IPS-15b (cell line): ENCODE measurements at regions not wholly inside any gene's neighbourhood (a gene's known extent, or its start where the extent isn't known, plus 50 kb on each side); places are given as distances from the start of the nearest gene placed in this dataset.

Experiments used
- H3K27me3 ChIP-seq: one replicate; pipeline ENCODE4 v1.6.1; 2013; ENCODE audit warnings: low read length; ENCODE audit not compliant: control insufficient read depth, insufficient read depth
- H3K36me3 ChIP-seq: one replicate; pipeline ENCODE4 v1.6.1; 2013; ENCODE audit warnings: low read length; ENCODE audit not compliant: control insufficient read depth, insufficient read depth
- H3K4me1 ChIP-seq: one replicate; pipeline ENCODE4 v1.6.1; 2013; ENCODE audit warnings: mild to moderate bottlenecking, low read length; ENCODE audit not compliant: control insufficient read depth, insufficient read depth
- H3K4me3 ChIP-seq: one replicate; pipeline ENCODE4 v1.5.1; 2013; ENCODE audit warnings: low read depth, low read length
- H3K9ac ChIP-seq: one replicate; pipeline ENCODE4 v1.6.1; 2013; ENCODE audit warnings: low read depth, mild to moderate bottlenecking, low read length
- H3K9me3 ChIP-seq: one replicate; pipeline ENCODE4 v1.6.1; 2013; ENCODE audit warnings: mild to moderate bottlenecking, low read length; ENCODE audit not compliant: control insufficient read depth, insufficient read depth

GRCh38 chr19:31223740-31224534 lies 125.3 kb downstream of the TSHZ3 start:
- Histone ChIP-seq H3K27me3 (no peaks in the 10 kb centered on the region), H3K4me1 (no peaks in the 10 kb centered on the region), H3K4me3 (no peak overlapping the region), H3K36me3 (no peaks in the 10 kb centered on the region), H3K9ac (no peak overlapping the region), H3K9me3 (no peaks in the 10 kb centered on the region)

GRCh38 chr19:31220540-31220939 lies 128.7 kb downstream of the TSHZ3 start:
- Histone ChIP-seq H3K36me3 (no peaks in the 10 kb centered on the region), H3K4me3 (no peak overlapping the region), H3K9me3 (no peaks in the 10 kb centered on the region), H3K27me3 (no peaks in the 10 kb centered on the region), H3K9ac (no peak overlapping the region), H3K4me1 (no peaks in the 10 kb centered on the region)

GRCh38 chr19:31214997-31215396 lies 134.2 kb downstream of the TSHZ3 start:
- Histone ChIP-seq H3K4me3 (no peak overlapping the region), H3K9ac (no peak overlapping the region), H3K27me3 (no peaks in the 10 kb centered on the region), H3K4me1 (no peaks in the 10 kb centered on the region), H3K9me3 (no peaks in the 10 kb centered on the region), H3K36me3 (no peaks in the 10 kb centered on the region)

- Histone ChIP-seq H3K27me3 (no peaks in the 10 kb centered on the region), H3K9ac (no peak overlapping the region), H3K4me1 (no peaks in the 10 kb centered on the region), H3K4me3 (no peak overlapping the region), H3K9me3 (no peaks in the 10 kb centered on the region), H3K36me3 (no peaks in the 10 kb centered on the region)
These were observed 135.2 kb downstream of the TSHZ3 start for GRCh38 chr19:31214086-31214485.

GRCh38 chr19:31211088-31211487 lies 138.1 kb downstream of the TSHZ3 start:
- Histone ChIP-seq H3K36me3 (no peaks in the 10 kb centered on the region), H3K27me3 (no peaks in the 10 kb centered on the region), H3K9ac (no peak overlapping the region), H3K4me1 (no peaks in the 10 kb centered on the region), H3K4me3 (no peak overlapping the region), H3K9me3 (no peaks in the 10 kb centered on the region)

GRCh38 chr19:31205887-31206518 lies 143.2 kb downstream of the TSHZ3 start:
- Histone ChIP-seq H3K4me3 (no peak overlapping the region), H3K27me3 (peaks cover 3% of the 10 kb centered on the region), H3K9ac (no peak overlapping the region), H3K9me3 (no peaks in the 10 kb centered on the region), H3K4me1 (no peaks in the 10 kb centered on the region), H3K36me3 (no peaks in the 10 kb centered on the region)

- no peaks in the 10 kb centered on the region for H3K4me1 ChIP-seq
- no peaks in the 10 kb centered on the region for H3K36me3 ChIP-seq
- peaks cover 3% of the 10 kb centered on the region for H3K27me3 ChIP-seq
- no peaks in the 10 kb centered on the region for H3K9me3 ChIP-seq
- H3K9ac ChIP-seq: no peak overlapping the region
- H3K4me3 ChIP-seq: no peak overlapping the region
These were observed 145.1 kb downstream of the TSHZ3 start for GRCh38 chr19:31204115-31204514.

- Histone ChIP-seq H3K4me1 (peaks cover 2% of the 10 kb centered on the region), H3K9ac (no peak overlapping the region), H3K27me3 (no peaks in the 10 kb centered on the region), H3K4me3 (no peak overlapping the region), H3K9me3 (no peaks in the 10 kb centered on the region), H3K36me3 (no peaks in the 10 kb centered on the region)
These were observed 164.0 kb downstream of the TSHZ3 start for GRCh38 chr19:31185261-31185660.

- Histone ChIP-seq H3K9me3 (no peaks in the 10 kb centered on the region), H3K4me1 (peaks cover 5% of the 10 kb centered on the region)
These were observed 167.7 kb downstream of the TSHZ3 start for GRCh38 chr19:31181535-31181934.

GRCh38 chr19:31180907-31181306 lies 168.3 kb downstream of the TSHZ3 start:
- peaks cover 5% of the 10 kb centered on the region for H3K4me1 ChIP-seq
- no peak overlapping the region for H3K4me3 ChIP-seq
- H3K9me3 ChIP-seq: no peaks in the 10 kb centered on the region
- H3K9ac ChIP-seq: no peak overlapping the region
- no peaks in the 10 kb centered on the region for H3K36me3 ChIP-seq
- H3K27me3 ChIP-seq: no peaks in the 10 kb centered on the region

More at GRCh38 chr19:31181535-31181934, 167.7 kb downstream of the TSHZ3 start:
- no peaks in the 10 kb centered on the region for H3K27me3 ChIP-seq
- H3K9ac ChIP-seq: no peak overlapping the region
- H3K4me3 ChIP-seq: no peak overlapping the region
- no peaks in the 10 kb centered on the region for H3K36me3 ChIP-seq

- H3K4me3 ChIP-seq: no peak overlapping the region
- no peaks in the 10 kb centered on the region for H3K27me3 ChIP-seq
- H3K9ac ChIP-seq: no peak overlapping the region
- no peaks in the 10 kb centered on the region for H3K9me3 ChIP-seq
- H3K4me1 ChIP-seq: peaks cover 5% of the 10 kb centered on the region
- no peaks in the 10 kb centered on the region for H3K36me3 ChIP-seq
These were observed 169.8 kb downstream of the TSHZ3 start for GRCh38 chr19:31179471-31179852.

GRCh38 chr19:31178833-31179470 lies 170.3 kb downstream of the TSHZ3 start:
- Histone ChIP-seq H3K9me3 (no peaks in the 10 kb centered on the region), H3K27me3 (no peaks in the 10 kb centered on the region), H3K4me1 (peaks cover 5% of the 10 kb centered on the region), H3K36me3 (no peaks in the 10 kb centered on the region), H3K9ac (no peak overlapping the region), H3K4me3 (no peak overlapping the region)
